ENCODE measurements at regions not wholly inside any gene's neighbourhood (a gene's known extent, or its start where the extent isn't known, plus 50 kb on each side); places are given as distances from the start of the nearest gene placed in this dataset.

GRCh38 chr10:8975535-8975934 is 921.0 kb downstream of the GATA3 start:
- DNase-seq (ENCODE audit: extremely low spot score) = no peak
- TF ChIP-seq CTCF (IDR thresholded peaks at IDR 0.05; ENCODE audit: control extremely low read depth, extremely low read depth, low read depth, missing control alignments) = no peak
- POLR2A ChIA-PET = no interaction called here
- CTCF ChIA-PET = interaction anchor here (0.7 kb wide), 1 partner anchor 9 kb away, joined by 3 read pairs; no protein-coding TSS in a partner anchor

- no peak for DNase-seq (ENCODE audit: extremely low spot score)
- ChIA-PET CTCF (interaction anchor here (1.4 to 1.5 kb wide), 2 partner anchors 10 to 12 kb away, joined by 3 read pairs; no protein-coding TSS in a partner anchor), POLR2A (no interaction called here)
- no peak for TF ChIP-seq CTCF (IDR thresholded peaks at IDR 0.05; ENCODE audit: control extremely low read depth, extremely low read depth, low read depth, missing control alignments)
Measured at GRCh38 chr10:8978100-8978499, 923.6 kb downstream of the GATA3 start.

DNA sequence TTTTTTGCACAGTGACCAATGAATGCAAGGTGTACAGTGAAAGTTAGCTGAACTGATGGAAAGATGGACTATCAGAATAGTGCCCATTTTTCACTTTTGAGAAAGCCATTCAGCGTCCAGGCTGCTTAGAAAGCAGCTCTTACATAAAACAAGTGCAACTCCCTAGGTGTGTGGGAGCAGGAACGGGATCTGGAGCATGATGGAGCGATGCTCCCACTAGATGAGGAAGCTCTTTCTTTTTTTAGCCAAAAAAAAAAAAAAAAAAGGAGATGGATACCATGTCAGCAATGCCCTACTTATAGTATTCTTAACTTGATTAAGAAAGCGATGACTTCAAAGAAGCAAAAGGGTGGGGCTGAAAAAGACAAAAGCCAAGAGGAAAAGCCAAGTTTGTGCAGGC is 925.5 kb downstream of the GATA3 start:
- ChIA-PET POLR2A (no interaction called here), CTCF (no interaction called here)
- no peak for DNase-seq (ENCODE audit: extremely low spot score)
- no peak for TF ChIP-seq CTCF (IDR thresholded peaks at IDR 0.05; ENCODE audit: control extremely low read depth, extremely low read depth, low read depth, missing control alignments)

GRCh38 chr10:8981277-8981676 is 926.8 kb downstream of the GATA3 start:
- CTCF ChIA-PET = no interaction called here

GRCh38 chr10:8985651-8986050 is 931.2 kb downstream of the GATA3 start:
- ChIA-PET POLR2A (no interaction called here), CTCF (no interaction called here)
- DNase-seq (ENCODE audit: extremely low spot score) = no peak
- no peak for TF ChIP-seq CTCF (IDR thresholded peaks at IDR 0.05; ENCODE audit: control extremely low read depth, extremely low read depth, low read depth, missing control alignments)

More at GRCh38 chr10:8981277-8981676, 926.8 kb downstream of the GATA3 start:
- POLR2A ChIA-PET = no interaction called here
- DNase-seq (ENCODE audit: extremely low spot score) = no peak
- no peak for TF ChIP-seq CTCF (IDR thresholded peaks at IDR 0.05; ENCODE audit: control extremely low read depth, extremely low read depth, low read depth, missing control alignments)

GRCh38 chr10:8986975-8987374 is 932.5 kb downstream of the GATA3 start:
- ChIA-PET CTCF (interaction anchor here (1.0 to 1.1 kb wide), 2 partner anchors 10 to 21 kb away, joined by 3 read pairs; no protein-coding TSS in a partner anchor), POLR2A (no interaction called here)
- no peak for DNase-seq (ENCODE audit: extremely low spot score)
- TF ChIP-seq CTCF (IDR thresholded peaks at IDR 0.05; ENCODE audit: control extremely low read depth, extremely low read depth, low read depth, missing control alignments) = no peak

DNA sequence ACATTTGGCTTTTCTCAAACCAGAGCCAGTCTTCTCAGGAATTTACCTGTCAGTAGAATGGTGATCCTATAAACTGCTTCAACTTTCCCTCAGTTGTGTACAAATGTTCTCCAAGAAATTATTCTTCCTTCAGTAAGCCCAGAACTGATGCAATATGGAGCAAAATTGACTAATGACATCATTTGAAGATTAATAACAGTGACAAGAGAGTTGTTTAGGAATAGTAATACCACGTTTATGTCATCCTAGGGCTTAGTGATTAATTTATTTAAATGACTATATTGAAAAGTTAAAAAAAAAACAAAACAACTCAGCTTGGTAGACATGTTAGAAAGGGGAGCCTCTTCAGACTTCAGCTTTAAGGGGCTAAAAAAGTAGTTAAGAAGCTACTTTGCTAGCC is 933.2 kb downstream of the GATA3 start:
- ChIA-PET CTCF (no interaction called here), POLR2A (no interaction called here)
- no peak for DNase-seq (ENCODE audit: extremely low spot score)
- TF ChIP-seq CTCF (IDR thresholded peaks at IDR 0.05; ENCODE audit: control extremely low read depth, extremely low read depth, low read depth, missing control alignments) = no peak
